ENCODE measurements at regions not wholly inside any gene's neighbourhood (a gene's known extent, or its start where the extent isn't known, plus 50 kb on each side); places are given as distances from the start of the nearest gene placed in this dataset.

DNA sequence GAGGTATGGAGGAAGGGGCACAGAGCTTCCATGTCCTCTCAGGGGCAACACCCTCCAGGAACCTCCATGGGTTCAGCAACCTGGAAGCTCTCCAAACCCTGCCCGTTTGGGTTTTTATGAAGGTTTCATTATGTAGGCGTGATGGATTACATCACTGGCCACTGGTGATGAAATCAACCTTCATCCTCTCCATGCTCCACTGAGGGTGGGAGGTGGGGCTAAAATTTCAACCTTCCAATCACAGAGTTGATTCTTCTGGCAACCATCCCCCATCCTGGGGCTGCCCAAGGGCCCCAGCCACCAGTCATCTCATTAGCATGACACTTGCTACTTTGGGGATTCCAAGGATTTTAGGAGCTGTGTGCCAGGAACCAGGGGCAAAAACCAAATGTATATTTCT is 90.1 kb downstream of the TEX36 start:
- TF ChIP-seq POLR2AphosphoS5 (IDR thresholded peaks at IDR 0.05) (no peak), POLR2A (IDR thresholded peaks at IDR 0.05) (no peak)
